Mesothelial cell of epicardium (in vitro differentiated cells): ENCODE measurements at regions not wholly inside any gene's neighbourhood (a gene's known extent, or its start where the extent isn't known, plus 50 kb on each side); places are given as distances from the start of the nearest gene placed in this dataset.

Experiments
- DNase-seq, 2 experiments: peaks; one replicate each; pipeline ENCODE4 v3.0.0; 2021; ENCODE audit warnings: low spot score in 2 of 2; ENCODE audit not compliant: unreplicated experiment in 2 of 2
- H3K27ac Mint-ChIP-seq: 2 replicates; pipeline ENCODE4 v1.8.0; 2021; ENCODE audit warnings: mixed read lengths
- H3K27me3 Mint-ChIP-seq: 2 replicates; pipeline ENCODE4 v1.8.0; 2021; ENCODE audit warnings: low read depth, mixed read lengths
- H3K36me3 Mint-ChIP-seq: 2 replicates; pipeline ENCODE4 v1.8.0; 2021; ENCODE audit warnings: mixed read lengths
- H3K4me1 Mint-ChIP-seq: 2 replicates; pipeline ENCODE4 v1.8.0; 2021; ENCODE audit warnings: mixed read lengths
- H3K4me3 Mint-ChIP-seq: 2 replicates; pipeline ENCODE4 v1.8.0; 2021; ENCODE audit warnings: mild to moderate bottlenecking, moderate library complexity, mixed read lengths
- H3K9me3 Mint-ChIP-seq: 2 replicates; pipeline ENCODE4 v1.8.0; 2021; ENCODE audit warnings: mixed read lengths
- TF ChIP-seq, protein P1 (sequence below): fragments of 200-600 bp; sonication (generic); IDR thresholded peaks from one replicate; pipeline ENCODE4 v1.5.0; 2021; ENCODE audit warnings: antibody characterized with exemption; ENCODE audit not compliant: unreplicated experiment

DNA sequence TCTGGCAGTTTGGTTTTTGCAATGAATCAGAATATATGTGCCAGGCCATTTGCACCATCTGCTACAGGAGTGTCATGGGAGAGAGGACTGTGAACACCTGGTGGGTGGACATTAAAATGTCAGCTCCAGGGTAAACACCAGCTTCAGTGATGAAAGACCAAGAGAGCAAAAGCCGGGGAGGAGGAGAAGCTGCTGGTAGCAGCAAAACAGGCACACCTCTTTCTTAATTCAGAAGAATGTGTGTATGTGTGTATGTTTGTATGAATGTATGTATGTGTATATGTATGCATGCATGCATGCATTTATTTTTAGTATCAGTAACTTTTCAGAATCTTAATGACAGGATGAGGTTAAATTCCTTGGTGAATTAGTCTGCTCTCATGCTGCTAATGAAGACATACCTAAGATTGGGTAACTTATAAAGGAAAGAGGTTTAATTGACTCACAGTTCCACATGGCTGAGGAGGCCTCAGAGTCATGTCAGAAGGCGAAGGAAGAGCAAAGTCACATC, 357.4 kb upstream of the PRICKLE1 start:
- no peak overlapping the region for H3K27ac Mint-ChIP-seq
- DNase-seq, result no peak
- H3K36me3 Mint-ChIP-seq, result peaks cover 13% of the 10 kb centered on the region
- no peak overlapping the region for H3K4me3 Mint-ChIP-seq
- H3K4me1 Mint-ChIP-seq, result no peaks in the 10 kb centered on the region
- TF ChIP-seq, protein P1, sequence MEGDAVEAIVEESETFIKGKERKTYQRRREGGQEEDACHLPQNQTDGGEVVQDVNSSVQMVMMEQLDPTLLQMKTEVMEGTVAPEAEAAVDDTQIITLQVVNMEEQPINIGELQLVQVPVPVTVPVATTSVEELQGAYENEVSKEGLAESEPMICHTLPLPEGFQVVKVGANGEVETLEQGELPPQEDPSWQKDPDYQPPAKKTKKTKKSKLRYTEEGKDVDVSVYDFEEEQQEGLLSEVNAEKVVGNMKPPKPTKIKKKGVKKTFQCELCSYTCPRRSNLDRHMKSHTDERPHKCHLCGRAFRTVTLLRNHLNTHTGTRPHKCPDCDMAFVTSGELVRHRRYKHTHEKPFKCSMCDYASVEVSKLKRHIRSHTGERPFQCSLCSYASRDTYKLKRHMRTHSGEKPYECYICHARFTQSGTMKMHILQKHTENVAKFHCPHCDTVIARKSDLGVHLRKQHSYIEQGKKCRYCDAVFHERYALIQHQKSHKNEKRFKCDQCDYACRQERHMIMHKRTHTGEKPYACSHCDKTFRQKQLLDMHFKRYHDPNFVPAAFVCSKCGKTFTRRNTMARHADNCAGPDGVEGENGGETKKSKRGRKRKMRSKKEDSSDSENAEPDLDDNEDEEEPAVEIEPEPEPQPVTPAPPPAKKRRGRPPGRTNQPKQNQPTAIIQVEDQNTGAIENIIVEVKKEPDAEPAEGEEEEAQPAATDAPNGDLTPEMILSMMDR, result no peak
- peaks cover 47% of the 10 kb centered on the region for H3K9me3 Mint-ChIP-seq
- H3K27me3 Mint-ChIP-seq, result no peaks in the 10 kb centered on the region

GRCh38 chr12:42945927-42946326, 356.4 kb upstream of the PRICKLE1 start:
- no peak overlapping the region for H3K4me3 Mint-ChIP-seq
- H3K36me3 Mint-ChIP-seq, result peaks cover 23% of the 10 kb centered on the region
- H3K4me1 Mint-ChIP-seq, result no peaks in the 10 kb centered on the region
- TF ChIP-seq, protein P1, result no peak
- no peak overlapping the region for H3K27ac Mint-ChIP-seq
- H3K9me3 Mint-ChIP-seq, result peaks cover 51% of the 10 kb centered on the region
- no peak for DNase-seq
- H3K27me3 Mint-ChIP-seq, result no peaks in the 10 kb centered on the region

- Mint-ChIP-seq H3K4me3 (no peak overlapping the region), H3K36me3 (peaks cover 35% of the 10 kb centered on the region), H3K27me3 (no peaks in the 10 kb centered on the region), H3K27ac (no peak overlapping the region), H3K4me1 (no peaks in the 10 kb centered on the region), H3K9me3 (peaks cover 60% of the 10 kb centered on the region)
- TF ChIP-seq, protein P1, result no peak
- no peak for DNase-seq
These were observed 355.0 kb upstream of the PRICKLE1 start for GRCh38 chr12:42944516-42944915.

DNA sequence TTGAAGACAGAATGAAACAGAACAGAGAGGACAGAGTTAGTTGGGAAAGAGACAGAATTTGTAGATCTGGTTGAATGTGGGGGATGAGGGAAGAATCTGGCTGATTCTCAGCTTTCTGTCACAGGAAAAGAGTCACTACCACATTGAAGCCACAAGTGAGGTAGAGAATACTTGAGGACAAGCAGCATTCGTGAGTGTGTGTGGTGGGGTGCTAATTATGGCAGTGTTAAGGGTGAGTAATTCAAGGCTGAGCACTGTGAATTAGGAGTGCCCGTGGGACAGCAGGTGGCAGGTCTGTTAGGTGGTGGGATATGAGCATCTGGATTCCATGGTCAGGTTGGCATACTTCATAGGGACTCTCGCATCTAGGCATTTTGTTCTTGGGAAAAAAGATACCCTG, 347.4 kb upstream of the PRICKLE1 start:
- peaks cover 22% of the 10 kb centered on the region for H3K36me3 Mint-ChIP-seq
- H3K4me1 Mint-ChIP-seq, result no peaks in the 10 kb centered on the region
- peaks cover 33% of the 10 kb centered on the region for H3K9me3 Mint-ChIP-seq
- TF ChIP-seq, protein P1, result no peak
- no peak for DNase-seq
- H3K27ac Mint-ChIP-seq, result no peak overlapping the region
- no peak overlapping the region for H3K4me3 Mint-ChIP-seq
- no peaks in the 10 kb centered on the region for H3K27me3 Mint-ChIP-seq

DNA sequence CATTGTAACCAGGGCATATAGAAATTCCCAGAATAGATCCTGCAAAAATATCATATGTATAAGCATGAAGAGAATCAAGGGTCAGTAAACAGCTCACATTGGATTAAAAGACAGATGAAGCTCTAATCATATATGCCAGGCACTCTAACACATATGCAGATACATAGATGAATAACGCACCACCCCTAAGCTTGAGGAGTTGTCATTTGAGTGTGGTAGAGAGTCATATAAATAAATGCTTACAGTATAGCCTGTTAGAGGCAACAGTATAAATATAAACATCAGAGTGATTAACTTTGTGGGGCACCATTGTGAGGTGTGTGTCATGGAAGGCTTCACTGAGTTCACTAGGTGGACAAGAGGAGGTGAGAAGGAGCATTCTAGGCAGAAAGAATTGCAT, 346.7 kb upstream of the PRICKLE1 start:
- Mint-ChIP-seq H3K4me1 (no peaks in the 10 kb centered on the region), H3K36me3 (peaks cover 15% of the 10 kb centered on the region), H3K9me3 (peaks cover 26% of the 10 kb centered on the region), H3K4me3 (no peak overlapping the region), H3K27me3 (no peaks in the 10 kb centered on the region), H3K27ac (no peak overlapping the region)
- TF ChIP-seq, protein P1, result no peak
- no peak for DNase-seq

- TF ChIP-seq, protein P1, result no peak
- Mint-ChIP-seq H3K36me3 (peaks cover 10% of the 10 kb centered on the region), H3K4me1 (no peaks in the 10 kb centered on the region), H3K27ac (no peak overlapping the region), H3K27me3 (no peaks in the 10 kb centered on the region), H3K4me3 (no peak overlapping the region), H3K9me3 (peaks cover 21% of the 10 kb centered on the region)
- DNase-seq, result no peak
These were observed 346.2 kb upstream of the PRICKLE1 start for GRCh38 chr12:42935756-42936155.
